DND-41 (cell line): ENCODE measurements at regions not wholly inside any gene's neighbourhood (a gene's known extent, or its start where the extent isn't known, plus 50 kb on each side); places are given as distances from the start of the nearest gene placed in this dataset.

Source experiments
- ATAC-seq: fragments of 200-7000 bp; cut with Tn5 transposase; 3 replicates; pipeline ENCODE4 v1.9.1; 2021; ENCODE audit warnings: low read depth; ENCODE audit not compliant: insufficient read depth
- DNase-seq: peaks from one replicate; pipeline ENCODE4 v3.0.0-alpha.2; 2020
- H2AFZ ChIP-seq: 2 replicates; pipeline ENCODE4 v1.6.0; 2012; ENCODE audit warnings: low read depth, low read length
- H3K27ac ChIP-seq: 2 replicates; pipeline ENCODE4 v1.5.1; 2012; ENCODE audit warnings: low read length, inconsistent platforms
- H3K27me3 ChIP-seq: fragments of 200-600 bp; sonication (generic); 2 replicates; pipeline ENCODE4 v1.6.0; 2012; ENCODE audit warnings: low read length, mild to moderate bottlenecking, inconsistent platforms; ENCODE audit not compliant: insufficient read depth, poor library complexity
- H3K36me3 ChIP-seq: 2 replicates; pipeline ENCODE4 v1.5.1; 2012; ENCODE audit warnings: low read length, inconsistent platforms; ENCODE audit not compliant: insufficient read depth
- H3K4me1 ChIP-seq: 2 replicates; pipeline ENCODE4 v1.5.1; 2012; ENCODE audit warnings: mild to moderate bottlenecking, low read length; ENCODE audit not compliant: insufficient read depth
- H3K4me2 ChIP-seq: 2 replicates; pipeline ENCODE4 v1.6.0; 2012; ENCODE audit warnings: mild to moderate bottlenecking, moderate library complexity, low read length, inconsistent platforms; ENCODE audit not compliant: insufficient read depth
- H3K4me3 ChIP-seq, 2 experiments: fragments of 200-600 bp in 1 of 2; shearing (Covaris generic) in 1 of 2; 2 replicates each; pipeline ENCODE4 v1.5.1; 2012 to 2016; ENCODE audit warnings: inconsistent platforms in 2 of 2, low read length in 2 of 2, mild to moderate bottlenecking in 2 of 2, low read depth in 1 of 2, moderate library complexity in 1 of 2
- H3K79me2 ChIP-seq: 2 replicates; pipeline ENCODE4 v1.6.0; 2012; ENCODE audit warnings: low read length, inconsistent platforms; ENCODE audit not compliant: insufficient read depth
- H3K9ac ChIP-seq: 2 replicates; pipeline ENCODE4 v1.6.0; 2012; ENCODE audit warnings: low read depth, mild to moderate bottlenecking, inconsistent platforms, low read length, moderate library complexity
- H3K9me3 ChIP-seq: 2 replicates; pipeline ENCODE4 v1.5.1; 2012; ENCODE audit warnings: low read length, moderate library complexity, mild to moderate bottlenecking, inconsistent platforms; ENCODE audit not compliant: insufficient read depth, severe bottlenecking
- H4K20me1 ChIP-seq: 2 replicates; pipeline ENCODE4 v1.6.0; 2012; ENCODE audit warnings: low read length; ENCODE audit not compliant: insufficient read depth
- EZH2 ChIP-seq: IDR thresholded peaks from 3 replicates; pipeline ENCODE4 v1.6.1; 2012; ENCODE audit warnings: borderline replicate concordance, low read depth, mild to moderate bottlenecking, moderate library complexity, low read length, inconsistent platforms; ENCODE audit not compliant: severe bottlenecking
- TF ChIP-seq, protein P1 (sequence below): IDR thresholded peaks from 2 replicates; pipeline ENCODE4 v1.5.1; 2012; ENCODE audit warnings: borderline replicate concordance, low read length, moderate library complexity, mild to moderate bottlenecking; ENCODE audit not compliant: poor library complexity, severe bottlenecking; ENCODE audit errors: extremely low read depth

DNA sequence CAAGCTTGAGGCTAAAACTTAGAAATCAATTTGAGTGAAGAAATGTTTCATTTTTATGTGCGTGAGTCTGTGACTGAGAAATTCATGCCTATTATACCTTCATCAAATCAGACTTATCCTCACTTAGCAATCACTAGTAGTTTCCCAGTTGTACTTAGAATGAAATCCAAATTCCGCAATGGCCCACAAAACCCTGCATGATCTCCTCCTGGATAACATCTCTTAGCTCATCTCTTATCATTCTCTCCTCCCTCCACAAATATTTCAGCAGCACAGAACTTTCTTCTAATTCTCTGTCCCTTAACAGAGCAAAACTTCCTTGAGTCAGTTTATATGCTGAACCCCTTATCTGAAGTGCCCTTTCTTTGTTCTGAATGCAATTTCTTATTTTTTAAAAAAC is 198.8 kb upstream of the TGFBR2 start:
- H3K9me3 ChIP-seq: peaks cover 3% of the 10 kb centered on the region
- H3K27me3 ChIP-seq: no peaks in the 10 kb centered on the region
- no peak overlapping the region for H3K4me2 ChIP-seq
- H3K36me3 ChIP-seq: no peaks in the 10 kb centered on the region
- TF ChIP-seq, protein P1, sequence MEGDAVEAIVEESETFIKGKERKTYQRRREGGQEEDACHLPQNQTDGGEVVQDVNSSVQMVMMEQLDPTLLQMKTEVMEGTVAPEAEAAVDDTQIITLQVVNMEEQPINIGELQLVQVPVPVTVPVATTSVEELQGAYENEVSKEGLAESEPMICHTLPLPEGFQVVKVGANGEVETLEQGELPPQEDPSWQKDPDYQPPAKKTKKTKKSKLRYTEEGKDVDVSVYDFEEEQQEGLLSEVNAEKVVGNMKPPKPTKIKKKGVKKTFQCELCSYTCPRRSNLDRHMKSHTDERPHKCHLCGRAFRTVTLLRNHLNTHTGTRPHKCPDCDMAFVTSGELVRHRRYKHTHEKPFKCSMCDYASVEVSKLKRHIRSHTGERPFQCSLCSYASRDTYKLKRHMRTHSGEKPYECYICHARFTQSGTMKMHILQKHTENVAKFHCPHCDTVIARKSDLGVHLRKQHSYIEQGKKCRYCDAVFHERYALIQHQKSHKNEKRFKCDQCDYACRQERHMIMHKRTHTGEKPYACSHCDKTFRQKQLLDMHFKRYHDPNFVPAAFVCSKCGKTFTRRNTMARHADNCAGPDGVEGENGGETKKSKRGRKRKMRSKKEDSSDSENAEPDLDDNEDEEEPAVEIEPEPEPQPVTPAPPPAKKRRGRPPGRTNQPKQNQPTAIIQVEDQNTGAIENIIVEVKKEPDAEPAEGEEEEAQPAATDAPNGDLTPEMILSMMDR: no peak
- no peak for TF ChIP-seq EZH2
- H3K4me1 ChIP-seq: no peaks in the 10 kb centered on the region
- no peak overlapping the region for H3K27ac ChIP-seq
- H3K9ac ChIP-seq: no peak overlapping the region
- ATAC-seq (no peak), DNase-seq (no peak)
- H4K20me1 ChIP-seq: no peaks in the 10 kb centered on the region
- H3K79me2 ChIP-seq: no peaks in the 10 kb centered on the region
- H2AFZ ChIP-seq: no peak overlapping the region
- H3K4me3 ChIP-seq: no peak overlapping the region

DNA sequence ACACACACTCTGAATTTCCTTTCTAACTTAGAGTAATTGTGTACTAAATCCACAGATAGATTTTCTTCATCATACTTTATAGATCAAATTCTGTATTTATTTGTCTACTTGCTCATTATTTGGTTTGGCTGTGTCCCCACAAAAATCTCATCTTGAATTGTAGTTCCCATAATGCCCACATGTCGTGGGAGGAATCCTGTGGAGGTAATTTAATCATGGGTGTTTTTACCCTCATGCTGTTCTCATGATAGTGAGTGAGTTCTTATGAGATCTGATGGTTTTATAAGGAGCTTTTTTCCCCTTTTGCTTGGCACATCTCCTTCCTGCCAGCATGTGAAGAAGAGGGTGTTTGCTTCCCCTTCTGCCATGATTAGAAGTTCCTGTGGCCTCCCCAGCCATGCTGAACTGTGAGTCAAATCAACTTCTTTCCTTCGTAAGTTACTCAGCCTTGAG is 198.3 kb upstream of the TGFBR2 start:
- H3K9ac ChIP-seq: no peak overlapping the region
- H3K27ac ChIP-seq: no peak overlapping the region
- no peaks in the 10 kb centered on the region for H3K79me2 ChIP-seq
- peaks cover 3% of the 10 kb centered on the region for H3K9me3 ChIP-seq
- H4K20me1 ChIP-seq: no peaks in the 10 kb centered on the region
- H3K4me1 ChIP-seq: no peaks in the 10 kb centered on the region
- DNase-seq (no peak), ATAC-seq (no peak)
- no peak overlapping the region for H3K4me3 ChIP-seq
- H3K4me2 ChIP-seq: no peak overlapping the region
- TF ChIP-seq EZH2: no peak
- TF ChIP-seq, protein P1: no peak
- H3K27me3 ChIP-seq: no peaks in the 10 kb centered on the region
- no peak overlapping the region for H2AFZ ChIP-seq
- H3K36me3 ChIP-seq: no peaks in the 10 kb centered on the region

DNA sequence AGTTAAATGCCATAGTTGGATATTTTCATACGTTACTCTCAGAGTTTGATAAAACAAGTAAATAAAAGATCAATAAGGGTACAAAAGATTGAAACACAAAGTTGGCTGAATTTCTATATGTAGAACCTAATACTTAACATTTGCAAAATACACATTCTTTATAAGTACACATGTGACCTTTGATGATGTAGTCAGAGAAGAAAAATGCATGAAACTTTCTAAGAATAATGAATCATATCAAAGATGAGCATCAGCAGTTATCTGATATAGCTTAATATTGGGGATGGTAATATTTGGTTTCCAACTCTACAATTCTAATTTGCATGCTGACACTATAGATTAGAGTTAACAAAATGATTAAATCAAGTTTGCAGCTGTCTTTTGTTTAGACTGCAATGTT is 188.0 kb upstream of the TGFBR2 start:
- no peak overlapping the region for H3K27ac ChIP-seq
- no peak overlapping the region for H3K4me2 ChIP-seq
- H3K36me3 ChIP-seq: no peaks in the 10 kb centered on the region
- no peaks in the 10 kb centered on the region for H3K9me3 ChIP-seq
- ATAC-seq (no peak), DNase-seq (no peak)
- H3K9ac ChIP-seq: no peak overlapping the region
- TF ChIP-seq, protein P1: no peak
- TF ChIP-seq EZH2: no peak
- H4K20me1 ChIP-seq: no peaks in the 10 kb centered on the region
- no peaks in the 10 kb centered on the region for H3K79me2 ChIP-seq
- no peak overlapping the region for H2AFZ ChIP-seq
- no peaks in the 10 kb centered on the region for H3K4me1 ChIP-seq
- H3K27me3 ChIP-seq: no peaks in the 10 kb centered on the region
- H3K4me3 ChIP-seq: no peak overlapping the region

DNA sequence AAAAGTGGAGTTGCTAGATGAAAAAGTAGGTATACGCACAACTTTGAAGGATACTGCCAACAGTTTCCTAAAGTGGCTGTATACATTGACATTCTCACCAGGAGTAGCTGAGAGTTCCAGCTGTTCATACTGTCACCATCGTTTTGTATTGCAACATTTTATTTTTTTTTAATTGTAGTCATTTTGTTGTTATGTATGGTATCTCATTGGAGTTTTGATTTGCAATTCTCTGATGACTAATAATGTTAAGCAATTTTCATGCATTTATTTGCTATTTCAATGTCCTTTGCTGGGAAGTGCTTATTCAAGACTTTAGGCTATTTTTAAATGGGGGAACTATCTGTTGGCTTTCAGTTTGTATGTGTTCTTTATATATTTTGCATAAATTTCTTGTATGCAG is 185.1 kb upstream of the TGFBR2 start:
- no peaks in the 10 kb centered on the region for H3K79me2 ChIP-seq
- no peaks in the 10 kb centered on the region for H3K9me3 ChIP-seq
- no peaks in the 10 kb centered on the region for H4K20me1 ChIP-seq
- no peak overlapping the region for H2AFZ ChIP-seq
- ATAC-seq: no peak
- H3K9ac ChIP-seq: no peak overlapping the region
- no peak for DNase-seq
- H3K4me2 ChIP-seq: no peak overlapping the region
- no peak for TF ChIP-seq EZH2
- TF ChIP-seq, protein P1: no peak
- no peaks in the 10 kb centered on the region for H3K4me1 ChIP-seq
- no peaks in the 10 kb centered on the region for H3K36me3 ChIP-seq
- H3K27me3 ChIP-seq: no peaks in the 10 kb centered on the region
- H3K27ac ChIP-seq: no peak overlapping the region
- no peak overlapping the region for H3K4me3 ChIP-seq
